ENCODE measurements at regions not wholly inside any gene's neighbourhood (a gene's known extent, or its start where the extent isn't known, plus 50 kb on each side); places are given as distances from the start of the nearest gene placed in this dataset.
"Not testable (repeated sequence)": the region's sequence is repeated elsewhere in the genome, so short reads cannot be mapped to it uniquely, and the experiment has no call there.

- no peak for TF ChIP-seq CTCF (IDR thresholded peaks at IDR 0.05; ENCODE audit: low read depth, low read length)
- no peak overlapping the region for H3K4me3 ChIP-seq (replicated peaks in 1 of 2; ENCODE audit: low read depth in 2 of 2, low read length in 2 of 2)
These were observed 67.7 kb upstream of the CD163 start for GRCh38 chr12:7571257-7571656.

GRCh38 chr12:7557227-7557626, 53.6 kb upstream of the CD163 start:
- no peak overlapping the region for H3K4me3 ChIP-seq (replicated peaks in 1 of 2; ENCODE audit: low read depth in 2 of 2, low read length in 2 of 2)
- DNase-seq (ENCODE audit: low read depth in 2 of 2): no peak
- no peak for TF ChIP-seq CTCF (IDR thresholded peaks at IDR 0.05; ENCODE audit: low read depth, low read length)

More at GRCh38 chr12:7571257-7571656, 67.7 kb upstream of the CD163 start:
- DNase-seq (ENCODE audit: low read depth in 2 of 2): no peak

GRCh38 chr12:7555752-7556151, 52.2 kb upstream of the CD163 start:
- no peak for TF ChIP-seq CTCF (IDR thresholded peaks at IDR 0.05; ENCODE audit: low read depth, low read length)
- peak; percentile 13 to 80 for DNase-seq (ENCODE audit: low read depth in 2 of 2)
- no peak overlapping the region for H3K4me3 ChIP-seq (replicated peaks in 1 of 2; ENCODE audit: low read depth in 2 of 2, low read length in 2 of 2)

- not testable (repeated sequence) for DNase-seq (ENCODE audit: low read depth in 2 of 2); H3K4me3 ChIP-seq (replicated peaks in 1 of 2; ENCODE audit: low read depth in 2 of 2, low read length in 2 of 2)
These were observed 51.3 kb upstream of the CD163 start for GRCh38 chr12:7554831-7555230.

All from cardiac fibroblast (primary cell).